NCI-H146 treated with DMSO at 0.1 percent for 48 hours (cell line): ENCODE measurements at regions not wholly inside any gene's neighbourhood (a gene's known extent, or its start where the extent isn't known, plus 50 kb on each side); places are given as distances from the start of the nearest gene placed in this dataset.
"Not testable (repeated sequence)": the region's sequence is repeated elsewhere in the genome, so short reads cannot be mapped to it uniquely, and the experiment has no call there.

Experiments
- DNase-seq: peaks from one replicate; lab custom pipeline; 2025; ENCODE audit not compliant: unreplicated experiment; lab: John Stamatoyannopoulos, UW

DNA sequence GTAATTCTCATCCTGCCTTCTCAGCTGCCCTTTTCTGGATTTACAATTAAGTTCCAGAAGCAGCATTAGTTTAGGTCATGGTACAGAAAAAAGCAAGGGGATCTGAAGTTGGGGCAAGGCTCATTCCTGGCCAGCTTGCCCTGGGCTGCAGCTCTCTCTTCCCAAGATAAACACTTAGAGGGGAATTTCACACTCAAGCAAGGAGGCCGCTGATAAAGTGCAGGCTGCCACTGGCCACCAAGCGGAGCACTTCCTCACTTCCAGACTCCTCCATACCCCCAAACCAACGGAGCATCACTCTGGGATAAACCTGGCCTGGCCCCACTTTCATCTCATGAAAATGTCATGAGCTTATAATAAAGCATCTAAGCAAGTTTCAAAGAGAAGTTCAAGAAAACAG lies 445.5 kb upstream of the MKI67 start:
- no peak for DNase-seq

DNA sequence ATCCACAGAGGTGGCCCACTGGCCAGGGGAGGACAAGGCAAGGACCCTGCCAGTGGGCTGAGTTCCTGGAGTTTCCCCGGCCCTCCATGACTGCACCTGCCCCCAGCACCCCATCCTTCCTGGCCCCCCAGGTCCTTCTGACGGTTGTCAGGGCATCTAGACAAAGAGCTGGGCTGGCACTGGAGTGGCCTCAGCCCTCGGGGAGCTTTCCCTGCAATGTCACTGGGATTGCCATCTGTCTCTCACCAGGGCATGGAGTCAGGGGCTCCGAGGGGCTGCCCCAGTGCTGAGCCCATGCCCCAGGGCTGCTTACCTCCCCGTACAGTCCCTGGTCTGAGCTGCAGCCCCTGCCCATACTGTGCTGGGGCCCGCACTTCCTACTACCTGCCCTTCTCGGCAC lies 446.5 kb upstream of the MKI67 start:
- DNase-seq: no peak

GRCh38 chr10:128573281-128573845 lies 447.1 kb upstream of the MKI67 start:
- no peak for DNase-seq

GRCh38 chr10:128573986-128574385 lies 447.8 kb upstream of the MKI67 start:
- no peak for DNase-seq

GRCh38 chr10:128574581-128575210 lies 448.5 kb upstream of the MKI67 start:
- DNase-seq: no peak

- no peak for DNase-seq
Observed at GRCh38 chr10:128575761-128576160, 449.5 kb upstream of the MKI67 start.

DNA sequence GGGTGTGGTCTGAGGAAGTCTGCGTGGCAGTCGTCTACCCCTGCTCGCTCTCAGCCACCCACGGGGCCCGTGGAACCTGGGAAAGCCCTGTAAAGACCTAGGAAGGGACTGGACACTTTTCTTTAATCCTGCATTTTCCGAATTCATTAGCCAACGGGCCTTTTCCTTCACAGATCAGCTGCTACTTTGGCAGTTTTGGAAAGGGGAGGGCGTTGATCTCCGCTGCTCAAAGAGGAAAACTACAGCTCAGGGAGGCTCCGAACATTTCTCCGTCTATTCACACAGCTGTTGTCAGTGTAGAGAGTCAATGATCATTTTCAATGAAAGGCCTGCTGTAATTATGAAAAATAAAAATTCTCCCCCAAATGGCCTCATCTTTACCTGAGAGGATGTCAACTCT lies 450.1 kb upstream of the MKI67 start:
- no peak for DNase-seq

GRCh38 chr10:128576943-128577670 lies 450.9 kb upstream of the MKI67 start:
- DNase-seq: no peak

DNA sequence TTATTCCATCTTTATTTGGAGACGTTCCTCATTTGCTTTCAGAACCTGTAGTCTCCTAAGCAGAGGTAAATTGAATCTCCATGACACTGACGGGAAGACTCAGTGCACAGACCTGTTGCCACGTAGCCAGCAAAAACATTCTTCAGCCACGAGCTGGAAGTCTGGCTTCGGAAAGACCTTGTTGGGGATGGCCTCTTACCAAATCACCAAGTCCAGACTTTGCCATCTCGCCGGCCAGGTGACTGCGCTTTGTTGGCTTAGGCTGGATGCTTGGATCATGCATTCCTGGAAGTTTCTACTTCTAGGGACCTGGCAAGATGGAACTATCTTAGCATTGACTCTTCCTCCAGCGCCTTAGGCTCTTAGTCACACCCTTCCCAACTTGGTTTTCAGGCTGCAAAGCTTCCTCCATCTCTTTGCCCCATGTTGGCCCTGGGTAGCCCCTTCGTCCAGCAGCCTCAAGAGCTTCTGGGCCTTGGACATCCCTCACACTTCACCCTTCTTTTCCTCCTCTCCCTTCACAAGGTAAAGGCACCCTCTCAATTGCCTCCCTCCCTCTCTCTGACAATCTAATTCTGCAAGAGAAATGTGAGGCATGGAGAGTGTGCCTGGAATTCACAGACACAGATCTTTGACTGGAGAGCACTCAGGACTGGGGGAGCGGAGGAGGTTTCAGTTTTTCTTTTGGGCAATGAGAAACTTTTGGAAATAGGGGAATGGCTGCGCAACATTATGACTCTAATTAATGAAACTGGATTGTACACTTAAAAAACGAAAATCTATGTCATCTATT lies 451.9 kb upstream of the MKI67 start:
- DNase-seq: no peak

GRCh38 chr10:128578766-128579165 lies 452.5 kb upstream of the MKI67 start:
- no peak for DNase-seq

GRCh38 chr10:128579280-128579865 lies 453.1 kb upstream of the MKI67 start:
- no peak for DNase-seq

DNA sequence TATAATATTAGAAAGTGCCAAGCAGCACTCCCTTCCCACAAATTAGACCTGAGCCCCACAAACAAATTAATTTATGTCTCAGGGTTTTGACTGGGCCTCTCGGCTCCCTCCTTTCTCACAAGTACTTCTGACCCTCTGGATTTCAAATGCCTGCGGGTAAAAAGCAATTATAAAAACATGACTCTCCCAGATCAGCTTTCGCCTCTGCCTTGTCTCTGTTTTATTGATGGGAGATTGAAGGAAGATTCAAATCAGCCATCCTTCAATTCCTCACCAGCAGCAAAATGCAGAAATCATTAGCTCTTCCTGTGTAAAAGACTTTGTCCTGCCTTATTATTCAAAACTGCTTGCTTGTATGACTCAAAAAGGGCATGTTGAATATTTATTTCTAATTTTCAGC lies 453.7 kb upstream of the MKI67 start:
- DNase-seq: no peak

DNA sequence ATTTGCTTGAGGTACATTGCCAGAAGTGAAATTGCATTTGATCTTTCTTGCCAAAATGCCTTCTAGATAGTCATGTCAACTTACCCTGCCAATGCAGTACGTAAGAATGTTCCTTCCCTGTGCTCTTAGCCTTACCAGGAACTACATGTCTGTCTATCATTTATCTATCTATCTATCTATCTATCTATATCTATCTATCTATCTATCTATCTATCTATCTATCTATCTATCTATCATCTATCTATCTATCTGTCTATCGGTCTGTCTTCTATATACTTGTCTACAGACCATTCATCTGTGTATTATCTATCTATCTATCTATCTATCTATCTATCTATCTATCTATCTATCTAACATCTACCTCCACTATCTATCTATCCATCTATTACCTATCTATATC lies 456.9 kb upstream of the MKI67 start:
- DNase-seq: not testable (repeated sequence)

DNA sequence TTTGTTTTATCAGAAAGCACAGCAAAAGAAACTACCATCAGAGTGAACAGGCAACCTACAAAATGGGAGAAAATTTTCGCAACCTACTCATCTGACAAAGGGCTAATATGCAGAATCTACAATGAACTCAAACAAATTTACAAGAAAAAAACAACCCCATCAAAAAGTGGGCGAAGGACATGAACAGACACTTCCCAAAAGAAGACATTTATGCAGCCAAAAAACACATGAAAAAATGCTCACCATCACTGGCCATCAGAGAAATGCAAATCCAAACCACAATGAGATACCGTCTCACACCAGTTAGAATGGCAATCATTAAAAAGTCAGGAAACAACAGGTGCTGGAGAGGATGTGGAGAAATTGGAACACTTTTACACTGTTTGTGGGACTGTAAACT lies 460.4 kb upstream of the MKI67 start:
- DNase-seq: not testable (repeated sequence)

GRCh38 chr10:128587689-128588088 lies 461.5 kb upstream of the MKI67 start:
- DNase-seq: no peak

GRCh38 chr10:128588402-128588801 lies 462.2 kb upstream of the MKI67 start:
- DNase-seq: no peak

DNA sequence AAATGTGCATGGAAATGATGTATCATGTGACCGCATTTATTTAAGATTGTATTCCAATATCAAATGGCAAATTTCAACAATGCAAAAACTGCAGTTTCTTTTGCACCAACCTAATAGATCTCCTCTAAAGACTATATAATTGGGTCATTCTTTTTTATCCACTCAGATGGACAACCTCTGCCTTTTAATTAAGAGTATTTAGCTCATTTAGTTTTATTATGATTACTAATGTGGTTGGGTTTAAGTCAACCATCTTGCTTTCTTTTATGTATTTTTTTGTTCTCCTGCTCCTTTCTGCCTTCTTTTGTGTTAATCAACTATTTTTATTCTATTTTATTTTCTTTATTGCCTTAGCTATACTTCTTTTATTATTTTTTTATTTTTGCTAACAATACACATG lies 468.5 kb upstream of the MKI67 start:
- DNase-seq: no peak

GRCh38 chr10:128596906-128597305 lies 470.7 kb upstream of the MKI67 start:
- DNase-seq: no peak

GRCh38 chr10:128599030-128599429 lies 472.8 kb upstream of the MKI67 start:
- no peak for DNase-seq

DNA sequence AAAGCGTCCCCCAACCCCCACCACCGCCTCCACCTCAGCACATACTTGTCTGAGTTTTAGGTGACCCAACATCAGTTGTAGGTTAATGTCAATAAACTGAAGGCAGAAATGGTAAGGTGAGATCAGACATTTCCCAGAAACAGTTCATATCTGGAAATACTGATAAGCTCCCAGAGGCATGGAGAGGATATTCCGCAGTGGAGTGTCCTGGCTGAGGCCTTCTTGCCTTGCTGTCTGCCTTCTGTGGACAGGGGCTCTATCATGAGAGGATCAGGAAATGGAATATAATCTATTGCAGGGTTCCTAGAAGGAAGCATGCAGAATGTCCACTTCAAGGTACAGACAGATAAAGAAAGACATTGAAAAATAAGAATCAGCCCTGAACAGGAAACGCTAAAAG lies 473.3 kb upstream of the MKI67 start:
- no peak for DNase-seq

- no peak for DNase-seq
Observed at GRCh38 chr10:128602183-128602582, 476.0 kb upstream of the MKI67 start.
